Non-pigmented ciliary epithelial cell (primary cell): ENCODE measurements at regions not wholly inside any gene's neighbourhood (a gene's known extent, or its start where the extent isn't known, plus 50 kb on each side); places are given as distances from the start of the nearest gene placed in this dataset.
"Not testable (repeated sequence)": the region's sequence is repeated elsewhere in the genome, so short reads cannot be mapped to it uniquely, and the experiment has no call there.

Source experiments
- DNase-seq: peaks from one replicate; pipeline ENCODE4 v3.0.0-alpha.2; 2010; ENCODE audit warnings: low read depth

GRCh38 chr13:54402495-54402894 is 1373.9 kb downstream of the OLFM4 start:
- DNase-seq = no peak

GRCh38 chr13:54415753-54416366 is 1387.2 kb downstream of the OLFM4 start:
- DNase-seq = no peak

GRCh38 chr13:54422946-54423345 is 1394.3 kb downstream of the OLFM4 start:
- not testable (repeated sequence) for DNase-seq

GRCh38 chr13:54424344-54424743 is 1395.7 kb downstream of the OLFM4 start:
- DNase-seq = no peak

- no peak for DNase-seq
Measured at GRCh38 chr13:54433493-54434206, 1405.0 kb downstream of the OLFM4 start.

GRCh38 chr13:54440853-54441400 is 1412.3 kb downstream of the OLFM4 start:
- not testable (repeated sequence) for DNase-seq

- DNase-seq = no peak
Measured at GRCh38 chr13:54445453-54445852, 1416.8 kb downstream of the OLFM4 start.

- DNase-seq = no peak
Measured at GRCh38 chr13:54445865-54446264, 1417.3 kb downstream of the OLFM4 start.

GRCh38 chr13:54449922-54450321 is 1421.3 kb downstream of the OLFM4 start:
- DNase-seq = no peak

- no peak for DNase-seq
Measured at GRCh38 chr13:54484166-54484565, 1455.6 kb downstream of the OLFM4 start.

- no peak for DNase-seq
Measured at GRCh38 chr13:54486421-54487166, 1458.0 kb downstream of the OLFM4 start.

- no peak for DNase-seq
Measured at GRCh38 chr13:54489359-54489758, 1460.7 kb downstream of the OLFM4 start.

GRCh38 chr13:54492995-54493394 is 1464.4 kb downstream of the OLFM4 start:
- no peak for DNase-seq

- no peak for DNase-seq
Measured at GRCh38 chr13:54511366-54511765, 1482.8 kb downstream of the OLFM4 start.

GRCh38 chr13:54513254-54513653 is 1484.6 kb downstream of the OLFM4 start:
- DNase-seq = no peak

- DNase-seq = no peak
Measured at GRCh38 chr13:54536112-54536511, 1507.5 kb downstream of the OLFM4 start.

GRCh38 chr13:54563286-54563685 is 1534.7 kb downstream of the OLFM4 start:
- no peak for DNase-seq

- not testable (repeated sequence) for DNase-seq
Measured at GRCh38 chr13:54572037-54572436, 1543.4 kb downstream of the OLFM4 start.

GRCh38 chr13:54573186-54573585 is 1544.6 kb downstream of the OLFM4 start:
- DNase-seq = no peak

GRCh38 chr13:54574791-54575190 is 1546.2 kb downstream of the OLFM4 start:
- DNase-seq = no peak

- DNase-seq = no peak
Measured at GRCh38 chr13:54591540-54591939, 1562.9 kb downstream of the OLFM4 start.

GRCh38 chr13:54592201-54592600 is 1563.6 kb downstream of the OLFM4 start:
- DNase-seq = no peak

- no peak for DNase-seq
Measured at GRCh38 chr13:54593504-54593903, 1564.9 kb downstream of the OLFM4 start.
